Dendritic cell treated with granulocyte-macrophage colony-stimulating factor and Interleukin-4, amounts not matched to agents 40 ng/mL and 50 ng/mL, for 4 days (primary cell): ENCODE measurements at regions not wholly inside any gene's neighbourhood (a gene's known extent, or its start where the extent isn't known, plus 50 kb on each side); places are given as distances from the start of the nearest gene placed in this dataset.

ENCODE experiments used
- H3K27ac Mint-ChIP-seq: one replicate; pipeline ENCODE4 v1.8.0; 2022; ENCODE audit warnings: mild to moderate bottlenecking, mixed read lengths
- H3K27me3 Mint-ChIP-seq: one replicate; pipeline ENCODE4 v1.8.0; 2022; ENCODE audit warnings: mild to moderate bottlenecking, mixed read lengths
- H3K36me3 Mint-ChIP-seq: one replicate; pipeline ENCODE4 v1.8.0; 2022; ENCODE audit warnings: low read depth, mixed read lengths
- H3K4me1 Mint-ChIP-seq: one replicate; pipeline ENCODE4 v1.8.0; 2022; ENCODE audit warnings: low read depth, mixed read lengths
- H3K4me3 Mint-ChIP-seq: one replicate; pipeline ENCODE4 v1.8.0; 2022; ENCODE audit warnings: mild to moderate bottlenecking, moderate library complexity, mixed read lengths
- H3K9me3 Mint-ChIP-seq: one replicate; pipeline ENCODE4 v1.8.0; 2022; ENCODE audit warnings: mixed read lengths
- intact Hi-C: fragments of 100-400 bp; cut with micrococcal nuclease; formaldehyde crosslinking; loops from one replicate; pipeline ENCODE4 v1.15.0; 2022

DNA sequence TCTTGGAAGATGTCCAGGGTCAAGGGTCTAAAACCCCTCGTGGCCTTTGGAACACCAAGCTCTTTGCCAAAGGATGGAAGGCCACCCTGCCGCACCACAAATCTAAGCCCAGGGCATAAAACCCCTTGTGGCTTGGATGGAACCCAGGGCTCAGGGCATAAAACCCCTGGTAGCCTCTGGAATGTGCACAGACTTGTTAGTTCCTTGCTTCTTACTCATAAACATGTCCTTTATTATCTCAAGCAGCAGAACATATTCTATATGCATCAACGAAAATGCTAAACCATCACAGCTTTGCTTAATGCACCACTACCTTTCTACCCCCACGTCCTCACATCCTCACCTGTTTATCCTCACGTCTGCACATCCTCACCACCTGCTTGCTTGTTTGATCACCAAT is 998.0 kb downstream of the DSC3 start:
- no peak overlapping the region for H3K27ac Mint-ChIP-seq
- no peaks in the 10 kb centered on the region for H3K4me1 Mint-ChIP-seq
- intact Hi-C loops: no loop called here
- H3K36me3 Mint-ChIP-seq: no peaks in the 10 kb centered on the region
- no peak overlapping the region for H3K4me3 Mint-ChIP-seq
- H3K9me3 Mint-ChIP-seq: no peaks in the 10 kb centered on the region
- H3K27me3 Mint-ChIP-seq: no peaks in the 10 kb centered on the region

DNA sequence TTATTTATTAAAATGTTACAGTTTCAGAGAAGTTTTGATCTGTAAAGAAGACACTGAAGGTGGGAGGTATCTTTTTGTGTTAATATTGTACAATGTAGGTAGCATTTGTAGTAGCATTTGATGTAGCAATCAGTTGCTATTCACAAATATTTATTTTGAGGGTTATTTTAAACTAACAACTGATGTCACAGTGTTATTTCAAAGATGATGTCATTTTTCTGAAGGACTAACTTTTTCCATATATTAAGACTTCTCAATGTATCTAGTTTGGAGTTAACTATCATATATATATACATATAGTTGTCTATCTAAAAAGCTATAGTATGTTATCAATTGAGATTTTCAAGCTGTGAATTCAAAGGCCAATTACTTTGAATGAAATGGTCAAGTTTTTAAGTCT is 1003.3 kb downstream of the DSC3 start:
- intact Hi-C loops: no loop called here
- no peaks in the 10 kb centered on the region for H3K27me3 Mint-ChIP-seq
- no peaks in the 10 kb centered on the region for H3K4me1 Mint-ChIP-seq
- H3K9me3 Mint-ChIP-seq: peaks cover 25% of the 10 kb centered on the region
- no peak overlapping the region for H3K27ac Mint-ChIP-seq
- no peak overlapping the region for H3K4me3 Mint-ChIP-seq
- no peaks in the 10 kb centered on the region for H3K36me3 Mint-ChIP-seq

DNA sequence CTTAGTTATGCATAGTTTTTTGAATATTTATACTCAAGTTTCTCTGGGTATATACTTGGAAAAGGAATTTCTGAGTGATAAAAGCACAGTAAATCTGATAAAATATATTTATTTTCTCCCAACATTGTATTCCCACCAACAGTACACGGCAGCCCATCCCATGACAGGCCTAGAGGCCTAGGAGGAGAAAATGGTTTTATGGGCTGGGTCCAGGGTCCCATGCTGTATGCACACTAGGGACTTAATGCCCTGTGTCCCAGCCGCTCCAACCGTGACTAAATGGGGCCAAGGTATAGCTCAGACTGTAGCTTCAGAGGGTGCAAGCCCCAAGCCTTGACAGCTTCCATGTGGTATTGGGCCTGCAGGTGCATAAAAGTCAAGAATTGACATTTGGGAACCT is 1007.7 kb downstream of the DSC3 start:
- Mint-ChIP-seq H3K27ac (no peak overlapping the region), H3K9me3 (peaks cover 25% of the 10 kb centered on the region), H3K4me1 (no peaks in the 10 kb centered on the region), H3K27me3 (no peaks in the 10 kb centered on the region), H3K36me3 (no peaks in the 10 kb centered on the region), H3K4me3 (no peak overlapping the region)
- intact Hi-C loops: no loop called here

DNA sequence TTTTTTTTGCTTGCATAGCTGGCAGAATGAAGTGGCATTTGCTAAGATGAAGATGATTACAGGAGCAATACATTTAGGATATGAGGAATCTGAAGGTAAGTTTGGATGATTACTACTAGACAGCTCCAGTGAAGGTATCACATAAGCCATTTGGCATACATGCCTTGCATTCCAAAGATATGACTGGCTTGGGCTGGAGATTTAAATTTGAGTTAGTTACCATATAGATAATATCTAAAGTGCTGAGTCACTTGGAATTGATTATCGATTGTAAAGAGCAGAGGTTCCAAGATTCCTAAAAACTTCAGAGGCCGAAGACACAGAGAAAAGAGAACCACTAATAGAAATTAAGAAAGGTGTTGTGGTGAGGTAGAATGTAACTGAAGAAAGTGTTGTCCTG is 1026.4 kb downstream of the DSC3 start:
- no peaks in the 10 kb centered on the region for H3K4me1 Mint-ChIP-seq
- H3K27me3 Mint-ChIP-seq: no peaks in the 10 kb centered on the region
- no peaks in the 10 kb centered on the region for H3K9me3 Mint-ChIP-seq
- H3K36me3 Mint-ChIP-seq: no peaks in the 10 kb centered on the region
- H3K27ac Mint-ChIP-seq: no peak overlapping the region
- no peak overlapping the region for H3K4me3 Mint-ChIP-seq
- intact Hi-C loops: no loop called here

DNA sequence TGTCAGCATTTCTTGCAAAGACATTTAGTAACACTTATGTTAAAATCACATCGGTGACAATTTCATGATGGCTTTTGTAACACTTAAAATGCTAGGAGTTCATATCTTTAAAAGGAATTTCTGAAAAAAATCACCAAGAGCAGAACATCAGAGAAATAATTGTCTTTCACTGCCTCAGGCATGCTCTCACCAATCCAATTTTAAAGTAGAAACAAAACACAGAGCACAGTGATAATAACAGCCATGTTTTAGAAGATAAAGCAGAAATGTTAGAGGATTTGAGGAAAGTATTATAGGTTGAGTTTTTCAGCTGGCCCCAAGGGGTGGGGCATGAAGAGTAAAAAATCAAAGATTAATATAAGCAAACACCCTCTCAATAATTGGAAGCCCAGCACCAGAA is 1037.6 kb downstream of the DSC3 start:
- no peak overlapping the region for H3K27ac Mint-ChIP-seq
- no peak overlapping the region for H3K4me3 Mint-ChIP-seq
- no peaks in the 10 kb centered on the region for H3K4me1 Mint-ChIP-seq
- H3K27me3 Mint-ChIP-seq: no peaks in the 10 kb centered on the region
- no peaks in the 10 kb centered on the region for H3K9me3 Mint-ChIP-seq
- intact Hi-C loops: no loop called here
- no peaks in the 10 kb centered on the region for H3K36me3 Mint-ChIP-seq

DNA sequence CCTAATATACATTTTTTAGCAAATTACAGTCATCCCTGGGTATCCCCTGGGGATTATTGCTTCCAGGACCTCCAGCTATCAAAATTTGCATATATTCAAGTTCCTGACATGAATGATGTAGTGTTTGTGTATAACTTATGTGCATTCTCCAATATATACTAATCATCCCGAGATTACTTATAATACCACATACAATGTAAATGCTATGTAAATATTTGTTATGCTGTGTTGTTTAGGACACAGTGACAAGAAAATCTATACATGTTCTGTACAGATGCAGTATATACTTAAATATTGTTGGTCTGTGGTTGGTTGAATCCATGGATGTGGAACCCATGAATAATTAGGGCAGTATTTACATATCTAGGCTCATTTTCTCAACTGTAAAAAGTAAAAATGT is 1060.3 kb downstream of the DSC3 start:
- no peaks in the 10 kb centered on the region for H3K27me3 Mint-ChIP-seq
- H3K9me3 Mint-ChIP-seq: peaks cover 15% of the 10 kb centered on the region
- no peaks in the 10 kb centered on the region for H3K4me1 Mint-ChIP-seq
- no peak overlapping the region for H3K4me3 Mint-ChIP-seq
- no peaks in the 10 kb centered on the region for H3K36me3 Mint-ChIP-seq
- H3K27ac Mint-ChIP-seq: no peak overlapping the region
- intact Hi-C loops: no loop called here

DNA sequence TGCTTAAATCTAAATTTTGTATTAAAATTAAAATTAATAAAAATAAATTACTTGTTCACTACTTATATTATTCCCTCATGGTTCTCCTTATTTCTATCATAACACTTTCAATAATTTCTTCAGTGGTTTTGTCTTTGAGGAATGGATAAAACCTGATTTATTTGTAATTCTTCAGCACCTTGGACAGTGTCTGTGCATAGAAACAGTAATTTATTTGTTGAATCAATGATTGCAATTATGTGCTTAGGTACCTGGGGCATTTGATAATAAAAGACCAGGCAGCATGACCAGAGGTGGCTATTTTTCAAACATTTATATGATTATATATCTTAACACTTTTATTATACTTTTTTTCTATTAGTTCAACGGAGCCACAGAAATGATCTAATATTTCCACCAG is 1062.7 kb downstream of the DSC3 start:
- H3K4me3 Mint-ChIP-seq: no peak overlapping the region
- intact Hi-C loops: no loop called here

DNA sequence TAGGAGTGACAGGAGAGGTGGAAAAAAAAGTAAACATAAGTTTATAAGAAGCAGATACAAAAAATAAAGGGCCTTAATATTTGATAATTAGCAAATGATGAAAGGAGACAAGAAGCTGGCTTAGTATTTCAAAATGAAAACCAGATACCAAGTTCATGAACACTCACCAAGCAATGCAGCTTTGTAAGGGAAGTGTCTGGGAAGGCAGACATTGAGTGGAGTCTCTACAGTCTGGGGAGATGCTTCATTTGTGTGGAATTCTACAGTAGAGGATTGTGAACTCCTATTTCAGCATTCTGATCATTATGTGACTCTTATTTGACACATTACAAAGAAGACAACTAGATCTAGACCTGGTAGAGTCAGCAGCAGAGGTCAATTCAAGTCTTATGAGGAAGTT is 1072.7 kb downstream of the DSC3 start:
- intact Hi-C loops: no loop called here
- H3K9me3 Mint-ChIP-seq: no peaks in the 10 kb centered on the region
- no peaks in the 10 kb centered on the region for H3K36me3 Mint-ChIP-seq
- H3K4me1 Mint-ChIP-seq: no peaks in the 10 kb centered on the region
- no peak overlapping the region for H3K27ac Mint-ChIP-seq
- H3K4me3 Mint-ChIP-seq: no peak overlapping the region
- no peaks in the 10 kb centered on the region for H3K27me3 Mint-ChIP-seq

More for the DNA sequence above, 1062.7 kb downstream of the DSC3 start:
- Mint-ChIP-seq H3K27ac (no peak overlapping the region), H3K36me3 (no peaks in the 10 kb centered on the region), H3K4me1 (no peaks in the 10 kb centered on the region), H3K9me3 (peaks cover 6% of the 10 kb centered on the region), H3K27me3 (no peaks in the 10 kb centered on the region)

DNA sequence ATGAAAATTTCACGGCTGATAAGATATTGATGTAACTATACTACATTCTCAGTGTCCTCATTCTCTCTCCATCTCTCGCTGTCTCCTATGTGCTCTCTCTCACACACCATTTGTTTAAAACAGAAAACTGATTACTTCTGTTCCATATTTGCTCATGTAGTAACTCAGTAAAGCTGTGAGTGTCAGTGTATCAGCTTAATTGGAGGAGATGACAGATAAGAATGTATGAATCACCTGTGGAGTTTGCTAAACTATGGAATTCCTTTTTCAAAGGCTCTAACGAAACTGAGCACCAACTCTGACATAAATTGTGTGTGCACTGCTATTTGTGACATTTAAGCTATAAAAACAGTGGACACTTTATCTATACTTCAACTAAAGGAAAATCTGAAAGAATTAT is 1080.0 kb downstream of the DSC3 start:
- Mint-ChIP-seq H3K27ac (no peak overlapping the region), H3K36me3 (no peaks in the 10 kb centered on the region), H3K4me1 (no peaks in the 10 kb centered on the region), H3K4me3 (no peak overlapping the region), H3K27me3 (no peaks in the 10 kb centered on the region), H3K9me3 (no peaks in the 10 kb centered on the region)
- intact Hi-C loops: no loop called here

DNA sequence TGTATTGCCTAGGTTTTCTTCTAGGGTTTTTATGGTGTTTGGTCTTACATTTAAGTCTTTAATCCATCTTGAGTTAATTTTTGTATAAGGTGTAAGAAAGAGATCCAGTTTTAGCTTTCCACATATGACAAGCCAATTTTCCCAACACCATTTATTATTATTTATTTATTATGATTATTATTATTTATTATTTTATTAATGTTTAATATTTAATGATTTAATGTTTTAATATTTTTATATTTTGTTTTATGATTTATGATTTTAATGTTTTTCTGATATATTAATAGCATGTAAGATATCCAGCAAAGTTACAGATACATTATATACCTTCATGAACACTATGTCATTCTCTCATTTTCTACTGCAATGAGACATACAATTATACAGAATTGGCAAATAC is 1082.0 kb downstream of the DSC3 start:
- intact Hi-C loops: no loop called here
- Mint-ChIP-seq H3K4me1 (no peaks in the 10 kb centered on the region), H3K4me3 (no peak overlapping the region), H3K27me3 (no peaks in the 10 kb centered on the region), H3K9me3 (no peaks in the 10 kb centered on the region), H3K36me3 (no peaks in the 10 kb centered on the region), H3K27ac (no peak overlapping the region)

DNA sequence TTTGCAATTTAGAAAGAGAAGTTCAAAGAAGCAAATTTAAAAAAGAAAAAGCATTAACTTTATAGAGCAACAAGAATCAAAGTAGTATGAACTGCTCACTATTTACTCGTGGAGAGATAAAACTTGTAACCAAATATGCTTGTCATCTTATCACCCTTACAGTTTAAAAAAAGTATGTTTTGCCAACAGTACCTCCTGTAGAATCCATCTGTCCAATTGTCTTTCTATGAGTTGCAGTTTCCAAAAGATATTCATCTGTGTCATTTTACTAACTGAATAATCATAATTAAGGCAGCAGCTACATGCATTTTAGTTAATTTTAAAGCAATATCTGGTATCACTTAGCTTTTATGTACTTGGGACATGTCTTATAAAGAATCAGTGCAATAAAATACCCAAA is 1112.3 kb downstream of the DSC3 start:
- no peaks in the 10 kb centered on the region for H3K36me3 Mint-ChIP-seq
- no peak overlapping the region for H3K27ac Mint-ChIP-seq
- H3K4me3 Mint-ChIP-seq: no peak overlapping the region
- H3K27me3 Mint-ChIP-seq: no peaks in the 10 kb centered on the region
- H3K9me3 Mint-ChIP-seq: peaks cover 19% of the 10 kb centered on the region
- intact Hi-C loops: no loop called here
- H3K4me1 Mint-ChIP-seq: no peaks in the 10 kb centered on the region

DNA sequence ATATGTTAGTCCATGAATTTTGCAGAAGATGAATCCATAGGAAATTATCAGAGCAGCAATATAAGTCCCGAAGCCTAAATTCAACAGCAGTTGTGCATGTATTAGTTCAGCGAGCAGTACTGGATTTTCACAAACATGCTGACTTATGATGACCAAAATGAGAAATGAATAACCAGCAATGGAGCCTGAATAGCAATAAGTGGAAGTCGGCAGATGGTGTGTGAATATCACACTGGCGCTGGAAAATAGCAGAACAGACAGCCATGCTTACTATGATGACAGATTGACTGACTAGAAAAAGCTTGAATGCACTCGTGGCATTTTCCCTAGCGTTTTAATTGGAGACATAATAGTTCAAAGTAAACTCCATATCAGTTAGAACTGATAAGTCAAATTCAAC is 1114.5 kb downstream of the DSC3 start:
- Mint-ChIP-seq H3K9me3 (peaks cover 19% of the 10 kb centered on the region), H3K36me3 (no peaks in the 10 kb centered on the region), H3K27ac (no peak overlapping the region), H3K4me3 (no peak overlapping the region), H3K4me1 (no peaks in the 10 kb centered on the region), H3K27me3 (no peaks in the 10 kb centered on the region)
- intact Hi-C loops: no loop called here

DNA sequence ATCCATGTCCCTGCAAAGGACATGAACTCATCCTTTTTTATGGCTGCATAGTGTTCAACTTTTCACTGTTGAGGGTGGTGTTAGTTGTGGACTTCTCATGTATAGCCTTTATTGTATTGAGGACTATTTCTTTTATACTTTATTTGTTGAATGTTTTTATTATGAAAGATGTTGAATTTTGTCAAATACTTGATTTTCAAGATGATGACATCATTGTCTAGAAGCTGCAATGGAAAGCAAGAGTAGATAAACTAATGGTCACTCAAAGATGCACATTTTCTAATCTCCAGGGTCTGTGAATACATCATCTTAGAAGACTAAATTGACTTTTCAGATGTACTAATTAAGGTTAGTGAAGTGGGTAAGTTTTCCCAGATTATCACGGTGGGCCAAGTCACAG is 1117.0 kb downstream of the DSC3 start:
- no peak overlapping the region for H3K27ac Mint-ChIP-seq
- no peaks in the 10 kb centered on the region for H3K36me3 Mint-ChIP-seq
- no peak overlapping the region for H3K4me3 Mint-ChIP-seq
- no peaks in the 10 kb centered on the region for H3K4me1 Mint-ChIP-seq
- intact Hi-C loops: no loop called here
- peaks cover 20% of the 10 kb centered on the region for H3K9me3 Mint-ChIP-seq
- no peaks in the 10 kb centered on the region for H3K27me3 Mint-ChIP-seq

DNA sequence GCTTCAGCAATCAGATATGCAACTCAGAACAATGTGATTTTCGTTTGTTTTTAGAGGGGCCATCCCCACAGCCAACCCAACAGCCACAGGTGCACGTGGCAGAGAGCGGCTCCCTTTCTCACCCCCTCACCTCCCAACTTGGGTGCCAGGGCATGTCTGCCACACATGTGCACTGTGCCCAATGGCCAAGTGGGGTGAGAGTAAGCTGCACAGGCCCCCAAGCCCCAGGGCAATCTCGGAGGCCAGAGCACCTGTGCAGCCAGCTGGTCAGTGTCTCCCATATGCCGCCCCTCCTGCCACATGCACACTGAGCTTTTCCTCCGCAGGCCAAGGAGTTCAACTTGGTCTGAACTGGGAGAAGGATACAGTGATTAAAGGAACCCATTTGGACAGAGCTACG is 1130.2 kb downstream of the DSC3 start:
- Mint-ChIP-seq H3K27ac (no peak overlapping the region), H3K4me3 (no peak overlapping the region), H3K9me3 (peaks cover 9% of the 10 kb centered on the region), H3K36me3 (no peaks in the 10 kb centered on the region), H3K4me1 (no peaks in the 10 kb centered on the region), H3K27me3 (no peaks in the 10 kb centered on the region)
- intact Hi-C loops: no loop called here

DNA sequence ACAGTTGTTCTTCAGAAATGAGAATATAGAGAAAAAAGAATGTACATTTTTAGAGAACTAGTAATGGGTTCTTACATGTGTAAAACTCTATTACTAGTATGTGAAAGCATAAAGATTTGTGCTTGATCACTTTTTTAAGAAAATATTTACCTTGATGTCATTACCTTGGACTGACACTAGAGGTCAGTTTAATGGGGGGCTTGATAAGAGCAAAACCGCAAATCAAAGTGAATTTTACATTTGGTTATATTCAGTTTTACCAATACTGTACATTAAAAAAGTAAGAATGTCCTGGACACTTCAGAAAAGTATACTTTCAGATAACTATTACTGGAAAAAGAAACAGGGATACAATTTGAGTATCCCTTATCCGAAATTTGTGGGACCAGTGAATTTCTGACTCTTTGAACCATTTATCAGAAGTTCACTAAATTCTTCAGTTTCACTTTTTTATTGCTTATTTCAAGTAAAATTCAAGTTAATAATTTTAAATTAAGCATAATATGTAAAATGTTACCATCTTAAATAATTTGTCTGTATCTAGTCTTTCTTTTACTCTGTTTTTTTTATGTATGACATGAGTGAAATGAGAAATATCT is 1149.5 kb downstream of the DSC3 start:
- Mint-ChIP-seq H3K27me3 (no peaks in the 10 kb centered on the region), H3K36me3 (no peaks in the 10 kb centered on the region), H3K4me3 (no peak overlapping the region), H3K9me3 (no peaks in the 10 kb centered on the region), H3K27ac (no peak overlapping the region), H3K4me1 (no peaks in the 10 kb centered on the region)
- intact Hi-C loops: no loop called here
